H7 (cell line): ENCODE measurements at regions not wholly inside any gene's neighbourhood (a gene's known extent, or its start where the extent isn't known, plus 50 kb on each side); places are given as distances from the start of the nearest gene placed in this dataset.

Source experiments
- DNase-seq: peaks from one replicate; pipeline ENCODE4 v3.0.0; 2012
- H3K27me3 ChIP-seq: 2 replicates; pipeline ENCODE4 v1.6.0; 2011; ENCODE audit warnings: mild to moderate bottlenecking, low read length; ENCODE audit not compliant: control insufficient read depth, insufficient read depth
- H3K36me3 ChIP-seq: replicated peaks from 2 replicates; pipeline ENCODE4 v1.5.1; 2011; ENCODE audit warnings: low read length; ENCODE audit not compliant: control insufficient read depth, insufficient read depth
- H3K4me3 ChIP-seq: 2 replicates; pipeline ENCODE4 v1.5.1; 2011; ENCODE audit warnings: low read depth, mild to moderate bottlenecking, control low read depth, low read length, moderate library complexity; ENCODE audit not compliant: insufficient read depth

- Histone ChIP-seq H3K36me3 (no peaks in the 10 kb centered on the region), H3K4me3 (no peak overlapping the region), H3K27me3 (no peaks in the 10 kb centered on the region)
- no peak for DNase-seq
These were observed 229.3 kb downstream of the SNX18 start for GRCh38 chr5:54746777-54747398.

GRCh38 chr5:54746346-54746745 is 228.8 kb downstream of the SNX18 start:
- no peak for DNase-seq
- H3K4me3 ChIP-seq, result no peak overlapping the region
- no peaks in the 10 kb centered on the region for H3K27me3 ChIP-seq
- no peaks in the 10 kb centered on the region for H3K36me3 ChIP-seq

- DNase-seq, result no peak
- Histone ChIP-seq H3K4me3 (no peak overlapping the region), H3K36me3 (no peaks in the 10 kb centered on the region)
These were observed 228.0 kb downstream of the SNX18 start for GRCh38 chr5:54745599-54745998.

DNA sequence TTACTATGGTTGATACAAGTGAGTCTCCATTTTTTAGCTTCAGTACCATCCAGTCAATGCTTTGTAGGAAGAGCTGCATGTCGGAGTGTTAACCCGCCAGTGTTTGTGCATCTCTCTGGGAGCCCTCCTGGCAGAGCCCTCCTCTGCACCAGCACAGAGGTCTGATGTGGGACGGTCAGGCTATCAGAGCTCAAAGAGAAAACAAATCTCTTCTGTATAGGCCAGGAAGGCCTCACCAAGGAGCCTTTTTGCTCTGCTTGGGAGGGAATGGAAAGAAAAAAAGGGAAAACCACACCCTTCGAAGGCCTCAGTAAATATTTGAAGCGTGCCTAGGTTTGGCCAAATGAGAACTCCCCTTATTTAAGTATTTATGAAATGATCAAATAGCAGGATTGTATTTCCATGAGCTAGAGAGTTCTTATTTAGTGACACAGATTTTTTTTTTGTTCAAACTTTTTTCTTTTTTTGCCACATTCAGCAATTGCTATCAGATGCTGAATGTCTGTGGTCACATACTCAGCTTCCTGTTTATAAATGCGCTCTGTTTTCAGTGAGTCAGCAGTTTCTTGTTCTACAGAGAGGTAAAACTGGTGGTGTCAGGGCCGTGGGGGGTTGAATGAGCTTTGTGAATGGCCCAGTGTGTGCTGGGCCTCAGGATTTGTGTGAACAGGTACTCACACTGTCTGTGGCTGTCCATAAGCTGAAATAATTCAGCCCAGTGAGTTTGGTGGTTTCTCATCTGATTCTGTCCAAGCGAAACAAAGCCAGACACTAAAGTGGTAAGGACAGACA is 226.6 kb downstream of the SNX18 start:
- no peak for DNase-seq
- Histone ChIP-seq H3K36me3 (no peaks in the 10 kb centered on the region), H3K4me3 (no peak overlapping the region), H3K27me3 (no peaks in the 10 kb centered on the region)

More at GRCh38 chr5:54745599-54745998, 228.0 kb downstream of the SNX18 start:
- H3K27me3 ChIP-seq, result no peaks in the 10 kb centered on the region

DNA sequence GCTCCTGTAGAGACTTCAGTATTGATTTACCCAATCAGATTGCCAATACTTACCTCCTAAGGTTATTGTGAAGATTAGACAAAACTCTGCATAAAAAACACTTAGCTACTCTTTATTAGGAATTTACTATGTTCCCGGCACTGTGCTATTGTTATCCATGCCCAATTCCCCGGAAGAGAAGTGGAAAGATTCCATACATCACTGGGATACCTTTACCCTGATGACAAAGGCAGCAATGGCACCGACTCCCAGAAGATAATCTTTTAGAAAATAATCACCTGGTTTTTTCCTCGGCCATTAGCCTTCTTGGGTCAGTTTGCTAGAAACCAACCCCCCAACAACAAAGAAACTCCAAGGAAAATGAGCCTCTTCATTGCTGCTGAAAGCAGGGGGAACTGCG is 226.0 kb downstream of the SNX18 start:
- no peaks in the 10 kb centered on the region for H3K36me3 ChIP-seq
- H3K27me3 ChIP-seq, result no peaks in the 10 kb centered on the region
- H3K4me3 ChIP-seq, result no peak overlapping the region
- peak; percentile 8 for DNase-seq

GRCh38 chr5:54742417-54742891 is 224.9 kb downstream of the SNX18 start:
- Histone ChIP-seq H3K27me3 (no peaks in the 10 kb centered on the region), H3K36me3 (no peaks in the 10 kb centered on the region), H3K4me3 (no peak overlapping the region)
- peak; percentile 21 for DNase-seq

DNA sequence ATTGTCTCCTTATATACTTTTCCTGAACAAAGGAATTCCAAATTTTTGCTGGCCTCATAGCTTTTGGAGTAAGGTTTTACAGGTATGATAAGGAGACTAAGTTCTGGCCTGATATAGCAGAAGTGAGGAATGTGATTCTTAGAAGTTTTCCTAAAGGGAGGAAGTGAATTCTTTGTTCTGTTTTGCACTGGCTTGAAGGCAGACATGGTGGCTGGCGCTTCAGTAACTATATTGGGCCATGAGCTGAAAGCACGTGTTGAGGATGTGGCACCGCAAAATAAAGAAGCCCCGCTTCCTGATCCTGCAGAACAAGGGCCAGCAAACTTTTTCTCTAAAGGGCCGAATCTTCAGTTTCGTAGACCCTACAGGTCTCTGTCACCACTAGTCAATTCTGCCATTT is 224.2 kb downstream of the SNX18 start:
- DNase-seq, result no peak
- Histone ChIP-seq H3K36me3 (no peaks in the 10 kb centered on the region), H3K4me3 (no peak overlapping the region), H3K27me3 (no peaks in the 10 kb centered on the region)

DNA sequence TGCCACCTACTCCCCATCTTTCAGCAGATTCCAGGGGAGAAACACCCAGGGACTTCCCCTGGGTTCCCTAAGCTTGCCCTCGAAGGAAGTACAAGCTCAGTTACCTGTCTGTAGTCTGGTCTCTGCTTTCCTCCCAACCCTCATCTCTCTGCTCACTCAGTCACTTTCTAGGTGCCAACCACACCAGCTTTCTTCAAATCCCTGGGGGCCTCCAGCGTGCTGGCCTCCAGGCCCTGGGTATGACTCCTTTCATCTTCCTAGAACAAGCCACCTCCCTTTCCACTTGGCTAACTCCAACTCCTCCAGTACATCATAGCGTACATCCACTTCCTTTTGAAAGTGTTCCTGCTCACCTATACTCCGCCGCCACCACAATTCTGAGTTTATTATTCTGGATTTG is 222.6 kb downstream of the SNX18 start:
- no peak for DNase-seq
- Histone ChIP-seq H3K36me3 (no peaks in the 10 kb centered on the region), H3K27me3 (no peaks in the 10 kb centered on the region), H3K4me3 (no peak overlapping the region)

DNA sequence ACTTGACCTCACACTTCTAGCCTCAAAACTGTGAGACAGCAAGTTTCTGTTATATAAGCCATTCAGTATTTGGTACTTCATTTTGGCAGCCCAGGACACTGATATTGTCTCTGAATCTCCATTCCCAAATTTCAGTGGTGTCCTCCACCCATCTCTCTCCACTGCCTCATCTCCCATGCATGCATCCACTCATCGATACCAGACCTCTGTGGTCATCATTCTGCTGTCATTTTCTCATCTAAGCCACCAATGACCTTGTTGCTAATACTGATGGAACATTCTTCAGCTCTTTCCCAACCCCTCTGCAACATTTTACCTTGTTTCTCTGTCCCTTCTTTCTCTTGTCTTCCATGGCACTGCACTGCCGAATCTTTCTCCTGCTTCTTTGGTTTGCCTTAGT is 221.8 kb downstream of the SNX18 start:
- no peak for DNase-seq
- Histone ChIP-seq H3K4me3 (no peak overlapping the region), H3K27me3 (no peaks in the 10 kb centered on the region), H3K36me3 (no peaks in the 10 kb centered on the region)

GRCh38 chr5:54738973-54739367 is 221.4 kb downstream of the SNX18 start:
- H3K27me3 ChIP-seq, result no peaks in the 10 kb centered on the region
- no peaks in the 10 kb centered on the region for H3K36me3 ChIP-seq
- no peak for DNase-seq
- no peak overlapping the region for H3K4me3 ChIP-seq

DNA sequence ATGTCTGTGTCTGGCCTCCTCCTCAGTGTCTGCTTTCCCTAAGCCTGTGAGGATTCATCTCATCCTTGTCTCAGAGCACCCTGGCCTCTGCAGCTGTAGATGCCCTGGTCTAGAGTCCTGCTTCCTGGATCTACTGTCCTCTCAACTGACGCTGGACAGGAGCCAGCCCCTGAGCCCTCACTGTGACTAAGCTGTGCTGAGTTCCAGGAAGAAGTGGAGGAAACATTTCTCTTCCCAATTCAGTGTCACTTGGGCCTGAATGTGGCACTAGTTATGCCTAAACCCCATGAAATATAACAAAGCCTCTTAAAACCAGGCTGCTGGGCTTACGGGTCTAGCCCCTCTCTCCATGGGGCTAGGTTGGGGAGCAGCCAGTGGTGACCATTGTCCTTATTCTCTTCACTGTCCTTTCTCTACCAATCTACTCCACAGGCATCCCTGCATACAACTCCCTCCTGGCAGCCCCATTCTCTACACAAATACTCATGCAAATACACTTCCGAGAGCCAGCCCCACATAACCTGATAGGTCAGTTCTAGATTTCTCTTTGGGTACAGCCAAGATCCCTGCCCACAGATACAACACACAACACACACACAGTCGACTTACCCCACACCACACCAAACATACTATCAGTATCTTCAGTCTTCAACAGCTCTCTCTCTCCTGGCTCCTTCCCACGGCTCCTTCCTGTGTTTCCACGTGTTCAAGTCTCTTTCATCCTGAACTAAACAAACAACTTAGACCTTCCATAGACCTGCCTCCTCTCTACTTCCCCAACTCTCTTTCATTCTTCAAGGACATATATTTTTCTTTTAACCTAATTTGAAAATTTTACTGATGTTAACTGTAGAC is 220.8 kb downstream of the SNX18 start:
- DNase-seq, result no peak
- no peaks in the 10 kb centered on the region for H3K27me3 ChIP-seq
- no peaks in the 10 kb centered on the region for H3K36me3 ChIP-seq
- H3K4me3 ChIP-seq, result no peak overlapping the region

GRCh38 chr5:54736003-54736797 is 218.6 kb downstream of the SNX18 start:
- Histone ChIP-seq H3K27me3 (no peaks in the 10 kb centered on the region), H3K36me3 (no peaks in the 10 kb centered on the region), H3K4me3 (no peak overlapping the region)
- no peak for DNase-seq

GRCh38 chr5:54733101-54733500 is 215.5 kb downstream of the SNX18 start:
- Histone ChIP-seq H3K36me3 (no peaks in the 10 kb centered on the region), H3K27me3 (no peaks in the 10 kb centered on the region), H3K4me3 (no peak overlapping the region)
- no peak for DNase-seq

GRCh38 chr5:54732108-54732507 is 214.5 kb downstream of the SNX18 start:
- no peak overlapping the region for H3K4me3 ChIP-seq
- H3K27me3 ChIP-seq, result no peaks in the 10 kb centered on the region
- DNase-seq, result no peak
- no peaks in the 10 kb centered on the region for H3K36me3 ChIP-seq
